GM19468 (cell line): ENCODE measurements at regions not wholly inside any gene's neighbourhood (a gene's known extent, or its start where the extent isn't known, plus 50 kb on each side); places are given as distances from the start of the nearest gene placed in this dataset.

ENCODE experiments used
- ATAC-seq: cut with Tn5 transposase; IDR thresholded peaks from one replicate; pipeline ENCODE4 v1.9.1; 2021; ENCODE audit warnings: mild to moderate bottlenecking, moderate library complexity, moderate number of reproducible peaks; ENCODE audit not compliant: unreplicated experiment; ENCODE audit errors: extremely low read depth

DNA sequence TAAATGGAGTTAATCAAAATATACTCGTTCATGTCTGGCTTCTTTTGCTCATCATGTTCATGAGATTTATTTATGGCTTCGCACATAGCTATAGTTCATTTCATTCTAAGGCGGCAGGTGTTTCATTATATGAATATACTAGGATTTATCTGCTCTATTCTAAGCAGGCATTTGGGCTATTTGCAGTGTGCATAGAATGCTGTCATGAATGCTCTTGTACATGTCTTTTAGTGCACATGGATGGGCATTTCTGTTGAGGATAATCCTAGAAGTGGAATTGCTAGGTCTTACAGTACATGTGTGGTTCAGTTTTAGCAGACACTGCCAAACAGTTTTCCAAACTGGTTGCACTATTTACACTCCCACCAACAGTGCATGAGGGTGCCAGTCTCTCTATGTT lies 285.3 kb upstream of the ADRA1B start:
- ATAC-seq: no peak

DNA sequence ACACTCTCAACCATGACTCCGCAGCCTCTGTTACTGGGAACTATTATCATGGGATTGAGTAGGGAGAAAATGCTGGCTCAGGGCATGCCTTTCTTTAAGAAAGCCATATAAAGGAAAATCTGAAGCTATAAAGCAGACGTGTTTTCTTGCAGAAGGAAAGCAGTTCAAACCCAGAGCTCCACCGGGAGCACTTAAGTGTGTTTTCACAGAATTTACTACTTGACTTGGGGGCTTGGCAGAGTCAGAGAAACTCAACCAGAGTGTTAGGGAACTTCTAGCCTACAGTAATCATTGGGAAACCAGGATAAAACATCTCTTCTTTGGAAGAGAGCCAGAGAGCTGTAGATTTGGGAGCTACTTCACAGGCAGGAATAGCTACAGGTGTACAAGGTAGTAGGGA lies 283.4 kb upstream of the ADRA1B start:
- ATAC-seq: no peak

- no peak for ATAC-seq
These were observed 277.8 kb upstream of the ADRA1B start for GRCh38 chr5:159638481-159638880.

- ATAC-seq: no peak
These were observed 277.2 kb upstream of the ADRA1B start for GRCh38 chr5:159638954-159639559.

DNA sequence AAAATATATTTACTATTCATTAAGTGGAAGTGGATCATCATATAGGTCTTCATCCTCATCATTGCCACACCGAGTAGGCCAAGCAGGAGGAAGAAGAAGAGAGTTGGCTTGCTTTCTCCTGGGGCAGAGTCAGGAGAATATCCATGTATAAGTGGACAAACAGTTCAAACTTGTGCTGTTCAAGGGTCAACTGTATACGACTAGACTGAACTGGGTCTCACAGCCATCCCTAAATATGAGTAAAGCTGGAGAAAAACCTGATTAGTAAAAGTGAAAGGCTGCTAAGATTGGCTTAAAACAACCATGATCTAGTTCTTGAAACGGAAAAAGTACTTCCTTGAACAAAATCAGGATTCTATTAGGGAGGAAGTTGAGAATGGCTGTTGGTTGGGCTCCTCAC lies 276.7 kb upstream of the ADRA1B start:
- no peak for ATAC-seq

- ATAC-seq: no peak
These were observed 275.8 kb upstream of the ADRA1B start for GRCh38 chr5:159640446-159640845.

GRCh38 chr5:159640921-159641320 lies 275.4 kb upstream of the ADRA1B start:
- ATAC-seq: no peak

- no peak for ATAC-seq
These were observed 274.8 kb upstream of the ADRA1B start for GRCh38 chr5:159641371-159642039.

DNA sequence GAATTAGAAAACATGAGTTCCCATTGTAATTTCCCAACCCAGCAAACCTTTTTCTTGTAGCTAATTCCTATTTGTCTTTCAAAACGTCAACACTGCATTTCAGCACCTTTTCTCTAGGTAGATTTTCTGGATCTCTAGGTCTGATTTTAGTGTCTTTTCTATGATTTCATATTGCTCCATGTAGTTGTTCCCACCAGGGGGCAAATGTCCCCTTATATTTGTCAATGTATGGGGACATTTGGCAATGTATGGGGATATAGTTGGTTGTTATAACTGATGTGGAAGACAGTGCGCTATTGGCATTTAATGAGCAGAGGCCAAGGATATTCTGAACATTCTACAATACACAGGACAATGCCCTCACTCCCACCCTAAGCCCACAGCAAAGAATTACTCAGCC lies 273.9 kb upstream of the ADRA1B start:
- ATAC-seq: no peak

DNA sequence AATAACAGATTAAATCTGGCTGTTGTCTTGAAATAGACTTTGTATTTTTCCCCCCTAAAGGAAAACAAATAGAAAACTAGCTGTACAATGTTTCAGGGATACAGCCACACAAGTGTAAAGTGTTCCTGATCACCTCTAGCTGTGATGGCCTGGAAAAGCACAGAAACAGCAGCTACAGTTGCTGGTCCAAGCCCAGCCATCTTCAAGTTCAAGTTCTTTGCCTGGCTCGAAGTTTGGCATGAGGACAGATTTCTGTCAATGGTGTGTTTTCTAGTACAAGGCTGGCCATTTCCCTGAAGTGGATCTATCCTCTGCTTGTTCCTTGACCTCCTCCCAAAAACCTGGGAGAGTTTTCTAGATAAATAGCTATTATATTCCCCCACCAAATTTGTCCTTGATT lies 272.2 kb upstream of the ADRA1B start:
- no peak for ATAC-seq

DNA sequence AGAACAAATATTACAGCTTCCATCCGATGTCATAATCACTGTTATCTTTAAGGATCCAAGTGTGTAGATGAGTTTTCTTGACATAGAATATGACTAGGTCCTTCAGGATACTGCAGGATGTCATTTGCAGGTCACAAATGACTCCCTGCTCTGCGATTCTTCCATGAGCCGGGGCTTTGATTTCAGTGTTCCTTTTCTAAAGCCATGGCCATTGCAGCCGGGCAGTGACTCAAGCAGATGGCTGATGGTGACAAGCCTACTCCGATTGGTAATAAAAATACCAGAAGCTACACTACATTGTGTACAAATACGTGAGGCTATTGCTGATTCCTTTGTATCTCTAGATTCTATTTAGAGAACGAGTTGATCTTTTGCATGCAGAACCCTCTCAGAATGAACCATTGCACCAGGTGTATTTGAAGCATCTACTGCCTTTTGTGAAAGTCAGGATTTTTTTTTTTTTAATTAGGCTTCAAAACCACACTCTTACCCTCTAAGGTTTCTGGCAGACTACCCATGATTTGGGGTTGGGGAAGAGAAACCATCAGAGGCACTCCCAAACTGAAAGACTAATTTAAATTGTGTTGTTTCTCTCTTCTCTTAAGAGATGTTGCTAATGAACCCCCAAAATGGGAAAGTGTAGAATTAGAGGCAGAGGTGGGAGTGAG lies 271.0 kb upstream of the ADRA1B start:
- ATAC-seq: no peak

- no peak for ATAC-seq
These were observed 265.5 kb upstream of the ADRA1B start for GRCh38 chr5:159650803-159651202.

DNA sequence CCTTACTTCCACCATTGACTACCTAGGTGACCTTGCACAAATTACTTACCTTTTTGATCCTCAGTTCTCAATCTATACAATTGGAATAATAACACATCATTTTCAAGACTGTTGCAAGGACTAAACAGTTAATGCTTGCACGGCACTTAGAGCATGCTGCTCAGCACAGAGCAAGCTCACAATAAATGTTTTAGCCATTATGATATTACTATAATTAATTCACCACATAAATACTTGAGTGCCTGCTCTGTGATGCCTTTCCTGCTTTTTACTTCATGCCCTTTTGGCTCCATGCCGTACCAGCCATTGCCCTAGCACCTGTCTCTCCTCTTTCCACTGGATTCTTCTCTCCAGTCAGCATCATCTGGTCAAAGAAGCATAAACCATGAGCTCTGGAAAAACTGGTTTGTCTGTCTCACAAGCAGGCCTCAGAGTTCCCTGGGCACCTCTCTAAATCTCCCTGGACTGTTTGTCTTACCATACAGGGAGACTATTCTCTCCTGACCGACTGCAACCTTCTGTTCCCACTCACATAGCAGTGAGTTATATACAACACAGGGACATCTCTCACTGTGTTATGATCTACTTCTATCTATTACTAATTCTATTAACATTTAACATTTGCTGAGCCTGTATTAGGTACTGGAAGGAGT lies 260.4 kb upstream of the ADRA1B start:
- no peak for ATAC-seq

DNA sequence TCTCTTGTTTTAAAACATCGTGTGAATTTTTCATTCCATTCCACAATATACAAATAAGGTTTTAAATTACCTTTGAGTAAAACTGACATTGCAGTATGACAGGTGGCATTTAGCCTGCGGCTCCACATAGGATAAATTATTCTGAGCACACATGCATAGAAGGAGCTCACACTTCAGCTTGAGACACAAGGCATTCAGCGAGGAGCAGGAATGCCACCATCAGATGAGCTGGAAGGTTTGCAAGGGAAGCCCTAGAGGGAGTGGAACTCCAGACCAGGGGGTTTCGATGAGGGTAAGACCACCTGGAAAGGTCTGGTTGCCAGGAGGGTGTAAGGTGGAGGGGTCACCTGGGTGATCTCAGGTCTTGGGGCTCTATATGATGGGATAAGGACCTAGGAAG lies 259.0 kb upstream of the ADRA1B start:
- no peak for ATAC-seq

DNA sequence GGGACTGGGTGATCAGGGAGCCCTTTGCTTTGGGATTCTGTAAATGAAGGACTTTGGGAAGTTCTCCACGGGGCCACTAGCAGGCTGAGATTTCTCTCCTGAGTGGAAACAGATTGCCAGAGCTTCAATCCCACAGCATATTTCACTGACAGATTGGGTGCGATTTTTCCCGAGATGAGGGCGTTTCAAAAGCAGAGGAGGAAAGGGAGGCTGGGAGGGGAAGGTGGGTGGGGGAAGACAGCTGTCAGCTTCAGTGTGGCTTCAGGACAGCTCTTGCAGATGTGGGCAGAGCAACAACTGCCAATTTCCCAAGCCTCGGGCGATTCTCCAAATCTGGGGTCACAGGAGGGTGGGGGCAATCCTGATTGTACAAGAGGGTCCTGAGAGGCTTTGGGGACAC lies 258.5 kb upstream of the ADRA1B start:
- no peak for ATAC-seq

DNA sequence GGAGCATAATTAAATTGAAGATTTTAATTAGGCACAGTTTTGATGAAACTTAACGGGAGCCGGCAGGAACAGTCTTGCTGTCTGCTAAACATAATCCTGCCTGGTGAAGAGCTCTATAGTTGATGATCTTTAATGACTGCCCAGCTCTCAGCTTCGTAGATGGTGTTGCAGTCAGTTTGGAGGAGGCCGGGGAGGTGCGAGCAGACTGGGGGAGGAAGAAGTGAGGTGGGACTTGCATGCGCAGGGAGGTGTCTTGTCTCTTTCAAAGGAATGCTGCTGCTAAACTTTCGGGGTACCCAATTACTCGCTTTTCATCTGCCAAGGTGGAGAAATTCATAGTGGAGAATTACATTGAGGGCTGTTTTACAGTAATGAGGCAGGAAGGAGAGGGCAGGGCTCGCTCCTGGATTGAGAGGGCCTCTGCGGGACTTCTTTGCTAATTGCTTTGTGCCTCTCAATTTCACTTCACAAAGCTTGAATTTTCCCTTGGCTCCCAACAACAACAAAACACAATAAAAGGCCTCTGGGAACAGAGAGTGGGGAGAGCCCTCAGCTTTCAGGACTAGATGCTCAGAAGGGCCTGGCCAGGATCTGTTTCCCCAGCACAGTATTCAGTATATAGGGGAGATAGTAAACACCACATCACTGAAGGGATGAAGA lies 257.9 kb upstream of the ADRA1B start:
- ATAC-seq: no peak

DNA sequence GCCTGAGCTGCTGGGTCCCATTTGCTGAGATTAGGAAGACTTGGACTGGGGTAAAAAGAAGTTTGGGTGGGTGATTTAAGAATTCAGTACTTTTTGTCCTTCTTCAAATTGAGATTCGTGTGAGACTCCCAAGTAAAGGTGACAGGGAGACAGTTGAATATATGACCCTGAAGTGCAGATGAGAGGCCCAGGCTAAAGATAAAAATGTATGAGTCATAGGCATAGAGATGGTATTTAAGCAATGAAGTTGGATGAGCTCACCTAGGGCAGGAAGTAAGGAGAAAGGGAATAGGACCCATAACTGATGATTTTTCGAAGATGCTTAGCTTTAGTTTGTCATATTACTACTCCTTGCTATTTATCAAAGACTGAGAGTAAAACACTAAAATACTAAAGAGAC lies 255.9 kb upstream of the ADRA1B start:
- no peak for ATAC-seq

GRCh38 chr5:159663986-159664385 lies 252.3 kb upstream of the ADRA1B start:
- ATAC-seq: no peak

GRCh38 chr5:159667286-159667685 lies 249.0 kb upstream of the ADRA1B start:
- no peak for ATAC-seq

DNA sequence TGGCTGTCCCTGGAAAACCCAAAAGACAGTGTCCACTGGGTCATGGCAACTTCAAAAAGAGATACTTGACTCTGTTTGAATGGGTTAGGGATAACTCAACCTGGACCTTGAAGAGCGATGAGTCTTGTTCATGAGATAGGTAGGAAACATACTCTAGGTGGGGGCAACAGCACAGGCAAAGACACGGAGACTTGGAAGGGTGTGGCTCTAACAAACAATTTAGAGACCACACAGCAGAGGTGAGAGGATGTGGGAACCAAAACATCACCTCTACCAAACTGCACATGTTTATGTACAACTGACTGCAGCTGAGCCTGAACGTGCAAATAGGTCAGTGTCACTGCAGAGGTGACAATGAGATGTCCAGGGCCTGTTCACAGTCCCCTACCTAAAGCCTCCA lies 247.7 kb upstream of the ADRA1B start:
- no peak for ATAC-seq

DNA sequence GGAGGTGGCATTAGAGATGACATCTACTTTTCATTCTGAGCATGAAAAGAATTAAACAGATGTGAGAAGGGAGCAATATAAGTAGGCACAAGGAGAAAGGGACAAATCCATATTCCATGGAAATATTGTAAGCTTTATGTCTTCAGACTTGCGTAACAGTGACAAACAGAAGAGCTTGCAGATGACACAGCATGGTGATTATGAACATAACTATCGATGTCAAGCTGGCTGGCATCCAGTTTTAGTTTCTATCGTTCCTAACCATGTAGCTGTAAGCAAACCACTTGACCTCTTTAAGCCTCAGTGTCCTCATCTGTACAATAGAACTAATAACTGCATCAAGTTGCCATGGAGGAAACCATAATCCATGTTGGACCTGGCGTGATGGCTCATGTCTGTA lies 246.7 kb upstream of the ADRA1B start:
- no peak for ATAC-seq
